NCI-H1105 treated with DMSO at 0.1 percent for 48 hours (cell line): ENCODE measurements at regions not wholly inside any gene's neighbourhood (a gene's known extent, or its start where the extent isn't known, plus 50 kb on each side); places are given as distances from the start of the nearest gene placed in this dataset.
"Not testable (repeated sequence)": the region's sequence is repeated elsewhere in the genome, so short reads cannot be mapped to it uniquely, and the experiment has no call there.

ENCODE experiments used
- DNase-seq: peaks from one replicate; lab custom pipeline; 2025; lab: John Stamatoyannopoulos, UW

DNA sequence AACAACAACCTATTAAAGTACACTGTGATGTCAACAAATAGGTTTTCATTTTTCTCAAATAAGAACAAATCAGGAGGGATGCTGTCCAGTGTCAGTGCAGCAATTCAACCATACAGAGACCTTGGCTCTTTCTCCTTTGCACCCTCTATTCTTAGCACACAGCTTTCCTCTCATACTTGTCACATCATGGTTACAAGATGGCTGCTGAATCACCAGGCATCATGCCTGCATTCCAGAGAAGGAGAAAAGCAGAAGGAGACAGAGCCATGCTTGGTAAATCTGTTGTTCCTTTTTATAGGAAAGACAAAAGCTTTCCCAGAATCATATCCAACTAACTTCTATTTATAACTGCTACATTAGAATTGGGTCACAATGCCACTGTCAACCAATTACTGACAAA is 124.7 kb upstream of the VLDLR start:
- no peak for DNase-seq

GRCh38 chr9:2497666-2498400 is 123.8 kb upstream of the VLDLR start:
- DNase-seq, result no peak

DNA sequence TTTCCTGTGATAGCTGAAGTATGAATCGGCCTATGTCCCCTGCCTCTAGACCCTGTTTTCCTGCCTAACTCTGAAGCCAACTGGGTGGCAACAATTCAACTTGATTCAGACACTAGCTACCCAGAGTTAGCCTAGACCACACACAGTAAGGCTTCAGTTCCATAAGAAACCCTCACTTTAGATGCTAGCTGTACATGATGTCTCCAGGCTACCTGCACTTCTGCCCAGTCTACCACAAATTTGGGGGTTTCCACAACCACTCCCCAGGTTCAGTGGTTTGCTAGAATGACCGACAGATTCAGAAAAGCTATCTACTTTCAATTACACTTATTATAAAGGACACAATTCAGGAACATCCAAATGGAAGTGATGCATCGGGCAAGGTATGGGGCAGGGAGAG is 119.4 kb upstream of the VLDLR start:
- DNase-seq, result no peak

GRCh38 chr9:2502760-2503159 is 118.8 kb upstream of the VLDLR start:
- no peak for DNase-seq

GRCh38 chr9:2506321-2506720 is 115.3 kb upstream of the VLDLR start:
- no peak for DNase-seq

- DNase-seq, result no peak
Observed at GRCh38 chr9:2523591-2523990, 98.0 kb upstream of the VLDLR start.

DNA sequence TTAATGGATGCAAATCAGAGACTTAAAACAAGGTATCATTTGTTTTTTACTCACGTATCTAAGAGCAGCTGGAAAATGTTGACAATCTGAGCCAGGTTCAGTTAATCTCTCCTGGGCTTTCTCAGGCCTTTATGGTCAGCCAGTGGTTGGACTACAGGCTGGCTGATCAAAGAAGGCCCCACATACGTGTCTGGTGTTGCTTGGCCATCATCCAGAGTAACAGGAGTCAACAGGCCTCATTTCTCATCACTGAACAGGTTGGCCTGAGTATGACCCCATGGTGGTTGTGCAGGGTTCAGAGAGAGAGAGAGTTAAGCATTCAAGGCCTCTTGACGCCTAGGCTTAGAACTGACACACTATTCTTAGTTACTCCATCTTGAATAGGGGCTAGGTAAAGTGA is 97.0 kb upstream of the VLDLR start:
- DNase-seq, result no peak

DNA sequence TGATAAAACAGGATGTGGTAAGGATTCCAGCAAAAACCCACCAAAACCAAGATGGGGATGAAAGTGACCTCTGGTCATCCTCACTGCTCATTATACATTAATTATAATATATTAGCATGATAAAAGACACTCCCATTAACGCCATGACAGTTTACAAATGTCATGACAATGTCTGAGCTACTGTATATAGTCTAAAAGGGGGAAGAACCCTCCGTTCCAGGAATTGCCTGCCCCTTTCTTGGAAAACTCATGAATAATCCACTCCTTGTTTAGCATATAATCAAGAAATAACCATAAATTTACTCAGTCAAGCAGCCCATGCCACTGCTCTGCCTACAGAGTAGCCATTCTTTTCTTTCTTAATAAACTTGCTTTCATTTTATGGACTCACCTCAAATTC is 96.4 kb upstream of the VLDLR start:
- no peak for DNase-seq

DNA sequence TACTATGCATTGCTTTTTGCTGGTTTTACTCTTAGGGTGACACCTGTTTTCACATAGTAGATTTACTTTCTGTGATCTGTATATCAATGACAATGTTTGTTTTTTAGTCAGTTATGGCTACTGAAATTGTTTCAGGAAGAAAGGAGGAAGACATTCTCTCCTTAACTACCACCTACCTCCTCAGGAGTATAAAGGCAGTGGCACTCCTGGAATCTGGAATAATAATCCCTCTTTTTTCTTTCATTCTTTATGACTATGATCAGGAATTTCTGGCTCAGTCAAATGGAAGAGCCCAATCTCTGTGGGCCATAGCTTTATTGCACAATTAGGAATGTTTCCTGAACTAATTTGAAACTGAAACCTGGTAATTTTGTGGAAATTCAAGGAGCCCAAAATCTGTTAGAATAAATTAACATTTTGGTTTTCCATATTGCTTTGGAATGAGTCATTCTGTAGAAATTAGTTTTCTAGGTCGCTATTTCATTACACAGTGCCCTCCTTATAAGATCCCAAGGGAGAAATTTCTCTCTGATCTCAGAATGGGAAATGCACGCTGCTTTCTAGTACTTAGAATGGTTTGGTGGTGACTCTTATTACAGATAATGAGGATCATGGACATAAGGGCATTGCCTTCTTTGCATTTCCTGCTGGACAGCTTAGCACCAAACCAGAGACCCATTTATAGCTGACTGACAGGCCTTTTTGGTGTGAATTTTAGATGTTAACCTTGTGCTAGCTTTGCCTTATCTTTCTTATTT is 95.3 kb upstream of the VLDLR start:
- no peak for DNase-seq

DNA sequence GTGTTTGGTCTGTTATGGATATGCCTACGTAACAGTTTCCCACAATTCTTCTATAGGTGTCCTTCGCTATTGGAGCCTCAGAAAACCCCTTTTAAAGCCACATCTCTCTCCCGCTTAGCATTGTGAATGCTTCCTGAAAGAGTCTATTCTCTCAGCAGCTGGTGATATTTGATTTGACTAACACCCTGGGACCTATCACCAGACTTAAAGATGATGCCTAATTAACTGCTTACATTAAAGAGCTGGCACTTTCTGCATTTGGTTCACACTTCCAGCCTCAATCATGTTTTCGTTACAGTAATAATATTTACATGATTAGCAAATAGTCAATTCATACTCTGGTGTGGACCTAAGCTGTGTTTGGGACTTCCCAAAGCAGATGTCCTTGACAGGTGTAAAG is 90.1 kb upstream of the VLDLR start:
- no peak for DNase-seq

DNA sequence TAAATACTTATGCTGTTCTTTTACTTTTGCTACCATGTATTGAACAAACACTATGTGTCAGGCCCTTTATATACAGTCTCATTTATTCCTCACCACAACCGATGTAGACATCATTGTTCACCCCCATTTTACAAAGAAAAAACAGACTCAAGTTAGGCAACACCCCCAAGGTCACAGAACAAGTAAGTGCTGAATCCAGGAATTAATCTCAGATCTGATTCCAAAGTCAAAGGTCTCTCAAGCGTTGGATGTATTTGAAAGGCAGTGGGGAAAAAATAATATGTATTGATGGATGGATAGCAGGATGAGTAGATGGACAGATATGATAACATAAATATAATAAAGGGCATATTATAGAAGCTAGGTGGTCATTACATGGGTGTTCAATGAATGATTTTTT is 85.1 kb upstream of the VLDLR start:
- no peak for DNase-seq

GRCh38 chr9:2545881-2546490 is 75.6 kb upstream of the VLDLR start:
- no peak for DNase-seq

DNA sequence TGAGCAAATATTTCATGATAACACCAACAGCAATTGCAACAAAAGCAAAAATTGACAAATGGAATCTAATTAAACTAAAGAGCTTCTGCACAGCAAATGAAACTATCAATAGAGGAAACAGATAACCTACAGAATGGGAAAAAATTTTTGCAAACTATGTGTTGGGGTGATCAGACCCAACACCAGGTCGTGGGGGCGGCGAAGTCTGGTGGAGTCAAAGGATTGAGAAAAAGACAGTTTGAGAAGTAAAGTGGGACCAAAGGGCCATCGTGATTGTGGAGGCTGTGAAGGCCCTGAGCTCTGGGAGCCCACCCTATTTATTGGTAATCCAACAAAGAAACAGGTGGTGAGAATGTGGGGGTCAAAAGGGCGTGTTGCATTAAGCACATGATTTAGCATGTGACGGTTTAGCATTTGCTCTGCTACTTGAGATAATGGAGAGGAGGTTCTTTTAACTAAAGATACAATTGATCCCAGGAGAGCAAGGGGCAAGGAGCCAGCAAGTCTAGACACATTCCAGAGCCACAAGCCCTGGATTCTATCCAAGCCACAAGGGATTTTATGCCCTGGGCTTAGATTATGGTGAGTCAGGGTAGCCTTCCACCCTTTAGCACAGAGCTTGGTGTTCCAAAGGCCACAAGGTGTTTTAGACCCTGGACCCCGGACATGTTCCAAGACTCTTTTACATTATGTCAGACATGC is 65.5 kb upstream of the VLDLR start:
- not testable (repeated sequence) for DNase-seq

GRCh38 chr9:2557693-2558092 is 63.9 kb upstream of the VLDLR start:
- no peak for DNase-seq

DNA sequence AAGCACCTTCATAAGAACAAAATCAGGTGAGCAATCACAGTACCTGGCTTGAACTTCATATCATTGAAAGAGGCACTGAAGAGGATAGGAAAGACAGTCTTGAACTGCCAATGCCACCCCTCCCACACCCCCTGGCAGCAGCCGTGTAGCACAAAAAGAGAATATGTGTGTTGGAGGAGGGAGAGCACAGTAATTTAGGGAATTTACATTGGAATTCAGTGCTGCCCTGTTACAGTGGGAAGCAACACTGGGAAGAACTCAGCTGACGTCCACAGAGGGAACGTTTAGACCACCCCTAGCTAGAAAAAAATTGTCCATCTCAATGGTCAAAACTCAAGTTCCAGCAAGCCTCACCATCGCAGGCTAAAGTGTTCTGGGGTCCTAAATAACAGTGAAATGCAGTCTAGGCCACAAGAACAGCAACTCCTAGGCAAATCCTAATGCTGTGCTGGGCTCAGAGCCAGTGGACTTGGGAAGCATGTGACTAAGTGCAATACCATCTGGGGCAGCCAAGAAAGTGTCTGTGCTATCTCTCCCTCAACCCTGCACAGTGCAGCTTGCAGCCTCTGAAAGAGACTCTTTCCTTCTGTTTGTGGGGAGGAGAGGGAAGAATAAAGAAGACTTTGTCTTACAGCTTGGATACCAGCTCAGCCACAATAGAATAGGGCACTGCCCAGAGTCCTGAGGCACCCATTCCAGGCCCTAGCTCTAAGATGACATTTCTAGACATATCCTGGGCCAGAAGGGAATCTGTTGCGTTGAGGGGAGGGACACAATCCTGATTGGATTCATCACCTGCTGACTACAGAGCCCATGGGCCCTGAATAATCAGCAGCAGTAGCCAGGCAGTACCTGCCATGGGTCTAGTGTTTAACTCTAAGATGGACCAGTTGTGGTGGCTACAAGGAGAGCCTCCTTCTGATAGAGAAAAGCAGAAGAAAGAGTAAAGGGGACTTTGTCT is 62.1 kb upstream of the VLDLR start:
- DNase-seq, result peak; percentile 29

DNA sequence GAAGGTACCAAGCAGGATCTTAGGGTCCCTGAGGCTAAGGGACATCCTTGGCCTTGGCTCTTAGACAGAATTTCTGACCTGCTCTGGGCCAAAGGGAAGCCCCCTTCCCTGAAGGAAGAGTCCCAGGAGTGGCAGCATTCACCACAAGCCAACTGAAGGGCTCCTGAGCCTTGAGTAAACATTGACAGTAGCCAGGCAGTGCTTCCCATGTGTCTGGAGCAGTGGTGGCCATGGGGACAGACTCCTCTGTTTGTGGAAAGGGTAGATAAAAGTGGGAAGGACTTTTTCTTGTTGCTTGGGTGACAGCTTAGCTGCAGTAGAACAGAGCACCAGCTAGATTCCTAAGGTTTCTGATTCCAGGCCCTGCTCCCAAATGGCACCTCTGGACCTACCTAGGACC is 61.4 kb upstream of the VLDLR start:
- DNase-seq, result no peak

DNA sequence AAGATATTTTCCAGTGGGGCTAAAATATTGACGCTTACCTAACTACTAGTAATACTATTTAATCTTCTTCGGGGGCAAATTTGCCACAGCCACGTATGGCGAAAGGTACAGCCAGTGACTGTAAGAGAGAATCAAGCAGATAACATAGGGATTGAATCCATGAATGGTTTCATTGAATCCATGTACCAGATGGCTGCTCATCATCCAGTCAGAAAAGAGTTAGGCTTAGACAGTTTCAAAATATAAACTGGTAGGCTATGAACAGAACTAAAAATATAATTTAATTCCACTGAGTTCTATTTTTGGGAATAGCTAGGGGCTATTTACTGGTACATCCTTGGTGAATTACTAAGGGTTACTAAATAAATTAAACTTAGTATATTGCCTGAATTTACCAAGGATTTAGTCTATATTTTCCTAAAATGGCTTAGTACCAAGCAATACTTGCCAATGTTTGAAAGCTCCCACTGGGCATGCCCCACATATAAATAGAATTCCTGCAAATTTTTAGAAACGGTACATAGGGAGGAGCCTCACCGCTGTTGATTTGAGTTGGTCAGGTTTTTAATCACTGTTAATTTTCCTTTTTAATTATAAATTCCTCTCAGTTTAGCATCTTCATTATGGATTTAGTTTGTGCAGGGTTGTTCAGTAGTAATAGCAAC is 55.8 kb upstream of the VLDLR start:
- DNase-seq, result no peak

DNA sequence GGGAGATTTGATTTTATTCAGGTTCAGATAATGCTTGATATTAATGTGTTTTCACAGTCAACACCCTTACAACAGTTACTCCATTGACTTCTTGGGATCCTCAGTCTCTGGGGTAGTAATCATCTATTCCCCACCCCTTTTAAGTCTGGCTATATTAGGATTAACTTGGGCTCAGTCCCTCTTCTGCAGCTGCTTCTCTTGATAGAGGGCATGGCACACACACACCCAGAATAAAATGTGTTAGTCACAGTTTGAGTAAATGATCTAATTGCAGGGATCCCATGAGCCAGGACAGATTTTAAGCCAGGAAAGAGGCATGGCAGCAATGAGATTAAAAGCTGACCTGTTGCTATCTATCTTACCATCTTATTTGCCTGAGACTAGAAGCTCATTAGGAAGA is 53.7 kb upstream of the VLDLR start:
- DNase-seq, result no peak

GRCh38 chr9:2568689-2569088 is 52.9 kb upstream of the VLDLR start:
- no peak for DNase-seq

DNA sequence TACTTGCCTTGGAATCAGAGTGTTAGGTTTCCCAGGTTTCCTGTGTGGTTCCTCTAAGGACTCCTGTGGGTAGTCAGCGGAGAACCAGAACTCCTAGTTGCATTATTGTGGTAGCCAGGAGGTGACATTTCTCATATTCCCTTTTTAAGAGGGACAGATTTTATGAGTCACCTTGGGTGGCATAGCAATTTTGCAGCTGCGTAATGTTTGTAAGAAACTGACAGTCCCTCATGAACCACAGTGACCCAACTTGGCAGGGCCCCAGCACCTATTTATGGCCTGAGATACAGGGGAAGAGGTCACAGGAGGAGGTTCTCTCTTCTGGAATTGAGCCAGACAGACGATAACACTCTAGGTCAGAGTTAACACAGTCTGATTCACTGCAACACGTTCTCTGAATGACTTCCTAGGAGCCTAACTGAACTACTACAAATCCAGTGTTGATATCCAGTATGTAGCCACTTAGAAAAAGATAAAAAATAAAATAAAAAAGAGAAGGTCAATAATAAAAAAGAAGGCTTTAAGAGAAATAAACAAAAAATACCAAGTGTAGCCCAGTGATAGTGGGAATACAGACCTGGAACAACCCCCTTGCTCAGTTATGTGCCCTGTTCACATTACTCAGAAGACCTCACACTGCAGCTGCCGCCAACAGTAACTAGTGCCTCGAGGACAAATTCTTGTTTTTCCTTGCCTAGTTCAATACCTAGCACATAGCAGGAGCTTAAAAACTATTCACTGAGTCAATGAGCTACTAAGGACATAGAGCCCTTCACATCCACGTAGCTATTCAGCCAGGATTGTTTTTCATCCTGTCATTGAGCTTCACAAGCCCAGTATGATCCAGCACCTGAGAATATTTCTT is 50.7 kb upstream of the VLDLR start:
- DNase-seq, result peak; percentile 74
